Astrocyte (in vitro differentiated cells and primary cell): ENCODE measurements at regions not wholly inside any gene's neighbourhood (a gene's known extent, or its start where the extent isn't known, plus 50 kb on each side); places are given as distances from the start of the nearest gene placed in this dataset.

Source experiments
- CTCF ChIP-seq: IDR thresholded peaks from 2 replicates; pipeline ENCODE4 v1.5.1; 2011; ENCODE audit warnings: low read depth, mild to moderate bottlenecking, inconsistent platforms, low read length, moderate library complexity; ENCODE audit not compliant: insufficient read depth
- EZH2 ChIP-seq: IDR thresholded peaks from 2 replicates; pipeline ENCODE4 v1.6.1; 2012; ENCODE audit warnings: mild to moderate bottlenecking, low read length, inconsistent platforms; ENCODE audit not compliant: insufficient read depth

DNA sequence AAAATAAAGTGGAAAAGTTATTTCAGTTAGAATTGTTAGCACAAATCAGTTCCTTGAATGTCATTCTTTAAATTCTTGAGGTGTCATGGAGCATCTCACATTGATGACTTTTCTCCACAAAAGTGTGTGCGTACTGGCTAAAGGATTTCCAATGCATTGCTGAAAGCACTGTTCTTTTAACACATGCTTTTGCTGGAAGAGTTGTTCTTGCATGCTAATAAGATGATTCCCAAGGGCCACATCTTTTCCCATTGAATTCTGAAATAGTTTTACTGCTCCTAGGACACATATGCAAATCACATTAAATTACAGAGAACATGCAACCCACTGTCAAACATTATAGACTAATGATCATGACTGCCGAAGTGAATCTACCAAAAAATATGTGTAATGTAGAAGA, 516.3 kb upstream of the CADM2 start:
- no peak for TF ChIP-seq EZH2
- no peak for TF ChIP-seq CTCF
